ENCODE measurements at regions not wholly inside any gene's neighbourhood (a gene's known extent, or its start where the extent isn't known, plus 50 kb on each side); places are given as distances from the start of the nearest gene placed in this dataset.

- TF ChIP-seq EZH2 (IDR thresholded peaks at IDR 0.05; ENCODE audit: insufficient read depth, poor library complexity, severe bottlenecking): no peak
- no peak for TF ChIP-seq EZH2phosphoT487 (IDR thresholded peaks at IDR 0.05; ENCODE audit: insufficient read depth, low read depth)
Observed at GRCh38 chr2:196287523-196287922, 116.1 kb upstream of the STK17B start.

Data from GM23248 (cell line).